MM.1S (cell line): ENCODE measurements at regions not wholly inside any gene's neighbourhood (a gene's known extent, or its start where the extent isn't known, plus 50 kb on each side); places are given as distances from the start of the nearest gene placed in this dataset.

Experiments used
- DNase-seq: peaks from one replicate; pipeline ENCODE4 v3.0.0-alpha.2; 2015
- H2AFZ ChIP-seq: fragments of 300-600 bp; sonication (generic); 2 replicates; pipeline ENCODE4 v1.6.0; 2016; ENCODE audit warnings: antibody characterized with exemption, low read length
- H3F3A ChIP-seq: fragments of 300-600 bp; sonication (generic); 2 replicates; pipeline ENCODE4 v1.6.1; 2016; ENCODE audit warnings: mild to moderate bottlenecking, antibody characterized with exemption, low read length, moderate library complexity, mixed read lengths; ENCODE audit not compliant: insufficient read depth
- H3K27ac ChIP-seq: fragments of 300-600 bp; sonication (generic); 2 replicates; pipeline ENCODE4 v1.5.1; 2016; ENCODE audit warnings: mild to moderate bottlenecking, low read length
- H3K27me3 ChIP-seq: fragments of 300-600 bp; sonication (generic); replicated peaks from 2 replicates; pipeline ENCODE4 v1.6.0; 2016; ENCODE audit warnings: low read length; ENCODE audit not compliant: insufficient read depth
- H3K36me3 ChIP-seq: fragments of 300-600 bp; sonication (generic); replicated peaks from 2 replicates; pipeline ENCODE4 v1.6.1; 2016; ENCODE audit warnings: mild to moderate bottlenecking, low read length, mixed read lengths; ENCODE audit not compliant: insufficient read depth
- H3K4me1 ChIP-seq: fragments of 300-600 bp; sonication (generic); 2 replicates; pipeline ENCODE4 v1.6.1; 2016; ENCODE audit warnings: low read length, mixed read lengths
- H3K4me2 ChIP-seq: fragments of 300-600 bp; sonication (generic); 2 replicates; pipeline ENCODE4 v1.6.0; 2016; ENCODE audit warnings: low read depth, low read length
- H3K4me3 ChIP-seq: fragments of 300-600 bp; sonication (generic); 2 replicates; pipeline ENCODE4 v1.5.1; 2016; ENCODE audit warnings: low read length, mixed read lengths
- H3K79me2 ChIP-seq: fragments of 300-600 bp; sonication (generic); 2 replicates; pipeline ENCODE4 v1.6.1; 2016; ENCODE audit warnings: mixed run types, low read length, mixed read lengths
- H3K9ac ChIP-seq: fragments of 300-600 bp; sonication (generic); 2 replicates; pipeline ENCODE4 v1.6.1; 2016; ENCODE audit warnings: low read length, mixed read lengths
- H3K9me2 ChIP-seq: fragments of 300-600 bp; sonication (generic); replicated peaks from 2 replicates; pipeline ENCODE4 v1.6.1; 2016; ENCODE audit warnings: mild to moderate bottlenecking, low read length, mixed read lengths; ENCODE audit not compliant: insufficient read depth
- H3K9me3 ChIP-seq: fragments of 300-600 bp; sonication (generic); replicated peaks from 2 replicates; pipeline ENCODE4 v1.6.1; 2016; ENCODE audit warnings: mild to moderate bottlenecking, low read length, mixed read lengths; ENCODE audit not compliant: insufficient read depth
- H4K20me1 ChIP-seq: fragments of 300-600 bp; sonication (generic); 2 replicates; pipeline ENCODE4 v1.6.1; 2016; ENCODE audit warnings: mild to moderate bottlenecking, low read length, moderate library complexity, mixed read lengths; ENCODE audit not compliant: insufficient read depth
- CTCF ChIP-seq: fragments of 300-600 bp; sonication (generic); IDR thresholded peaks from 2 replicates; pipeline ENCODE4 v1.5.1; 2016; ENCODE audit warnings: antibody characterized with exemption, low read length, mixed read lengths
- EZH2 ChIP-seq: fragments of 300-600 bp; sonication (generic); optimal IDR thresholded peaks from 2 replicates; pipeline ENCODE3; 2017; ENCODE audit warnings: low read depth, mild to moderate bottlenecking, antibody characterized with exemption, low read length, mixed read lengths
- EZH2phosphoT487 ChIP-seq: fragments of 300-600 bp; sonication (generic); IDR thresholded peaks from 2 replicates; pipeline ENCODE4 v1.6.1; 2018; ENCODE audit warnings: antibody characterized with exemption, low read length

- no peak for DNase-seq
- no peaks in the 10 kb centered on the region for H4K20me1 ChIP-seq
- no peaks in the 10 kb centered on the region for H3K4me1 ChIP-seq
- no peaks in the 10 kb centered on the region for H3K27me3 ChIP-seq
- no peak overlapping the region for H3K4me2 ChIP-seq
- no peaks in the 10 kb centered on the region for H3K9me2 ChIP-seq
- no peak for TF ChIP-seq EZH2
- TF ChIP-seq CTCF = no peak
- TF ChIP-seq EZH2phosphoT487 = no peak
- no peak overlapping the region for H3K4me3 ChIP-seq
- no peak overlapping the region for H2AFZ ChIP-seq
- H3K27ac ChIP-seq = no peak overlapping the region
- no peaks in the 10 kb centered on the region for H3K9me3 ChIP-seq
- no peaks in the 10 kb centered on the region for H3F3A ChIP-seq
- H3K36me3 ChIP-seq = no peaks in the 10 kb centered on the region
- H3K79me2 ChIP-seq = no peaks in the 10 kb centered on the region
- no peak overlapping the region for H3K9ac ChIP-seq
Measured at GRCh38 chr4:161291222-161291621, 872.6 kb downstream of the FSTL5 start.

- no peak overlapping the region for H3K4me2 ChIP-seq
- H3K27ac ChIP-seq = no peak overlapping the region
- H3K9ac ChIP-seq = no peak overlapping the region
Measured at GRCh38 chr4:161287678-161288352, 876.0 kb downstream of the FSTL5 start.

GRCh38 chr4:161285461-161285860 lies 878.3 kb downstream of the FSTL5 start:
- Histone ChIP-seq H3K4me1 (no peaks in the 10 kb centered on the region), H3K4me3 (no peak overlapping the region), H3K9me3 (no peaks in the 10 kb centered on the region), H3K36me3 (no peaks in the 10 kb centered on the region), H3K4me2 (no peak overlapping the region), H3K79me2 (no peaks in the 10 kb centered on the region), H3K9me2 (no peaks in the 10 kb centered on the region), H3K9ac (no peak overlapping the region), H3F3A (no peaks in the 10 kb centered on the region), H2AFZ (no peak overlapping the region), H3K27me3 (no peaks in the 10 kb centered on the region), H4K20me1 (no peaks in the 10 kb centered on the region), H3K27ac (no peak overlapping the region)
- no peak for DNase-seq
- TF ChIP-seq EZH2phosphoT487 (no peak), EZH2 (no peak), CTCF (no peak)

More at GRCh38 chr4:161287678-161288352, 876.0 kb downstream of the FSTL5 start:
- Histone ChIP-seq H3K36me3 (no peaks in the 10 kb centered on the region), H3K4me3 (no peak overlapping the region), H3F3A (no peaks in the 10 kb centered on the region), H3K9me3 (no peaks in the 10 kb centered on the region), H3K27me3 (no peaks in the 10 kb centered on the region), H2AFZ (no peak overlapping the region), H3K79me2 (no peaks in the 10 kb centered on the region), H3K4me1 (no peaks in the 10 kb centered on the region), H3K9me2 (no peaks in the 10 kb centered on the region), H4K20me1 (no peaks in the 10 kb centered on the region)
- no peak for DNase-seq
- TF ChIP-seq CTCF (no peak), EZH2 (no peak), EZH2phosphoT487 (no peak)
